Adrenal gland (tissue), 5 donors: ENCODE measurements at regions not wholly inside any gene's neighbourhood (a gene's known extent, or its start where the extent isn't known, plus 50 kb on each side); places are given as distances from the start of the nearest gene placed in this dataset.

ENCODE experiments used
- CTCF ChIP-seq, 6 experiments: fragments of 450-650 bp in 4 of 6; fragments of 200-600 bp in 2 of 6; sonication (generic) in 1 of 6; IDR thresholded peaks; 1 replicate in 5 of 6; 2 replicates in 1 of 6; pipeline versions ENCODE4 v1.5.1 to v1.8.0; 2016 to 2021; ENCODE audit warnings: antibody characterized with exemption in 6 of 6, mild to moderate bottlenecking in 2 of 6, moderate library complexity in 1 of 6
- POLR2A ChIP-seq, 2 donors: fragments of 450-650 bp; IDR thresholded peaks; one replicate each; pipeline ENCODE4 v1.6.1; 2017; ENCODE audit warnings: antibody characterized with exemption in 2 of 2, mild to moderate bottlenecking in 2 of 2, moderate library complexity in 1 of 2
- donor health status: DM: no; HTN: no; CAD: no.

- TF ChIP-seq CTCF (IDR thresholded peaks at IDR 0.05) (no peak), POLR2A (IDR thresholded peaks at IDR 0.05) (no peak)
Observed at GRCh38 chr2:21646345-21646744, 522.6 kb downstream of the TDRD15 start.
